ENCODE measurements at regions not wholly inside any gene's neighbourhood (a gene's known extent, or its start where the extent isn't known, plus 50 kb on each side); places are given as distances from the start of the nearest gene placed in this dataset.

GRCh38 chr7:34277016-34277802 lies 371.9 kb downstream of the BMPER start:
- DNase-seq, result no peak

GRCh38 chr7:34277803-34278199 lies 372.5 kb downstream of the BMPER start:
- no peak for DNase-seq

GRCh38 chr7:34281260-34281659 lies 375.9 kb downstream of the BMPER start:
- no peak for DNase-seq

GRCh38 chr7:34282271-34282670 lies 375.7 kb upstream of the NPSR1 start:
- no peak for DNase-seq

GRCh38 chr7:34296663-34297062 lies 361.4 kb upstream of the NPSR1 start:
- DNase-seq, result no peak

- DNase-seq, result no peak
Measured at GRCh38 chr7:34298492-34299013, 359.5 kb upstream of the NPSR1 start.

- no peak for DNase-seq
Measured at GRCh38 chr7:34299066-34299465, 359.0 kb upstream of the NPSR1 start.

- DNase-seq, result no peak
Measured at GRCh38 chr7:34307540-34307939, 350.5 kb upstream of the NPSR1 start.

- no peak for DNase-seq
Measured at GRCh38 chr7:34308595-34308994, 349.4 kb upstream of the NPSR1 start.

GRCh38 chr7:34309116-34309515 lies 348.9 kb upstream of the NPSR1 start:
- DNase-seq, result no peak

GRCh38 chr7:34309584-34309983 lies 348.4 kb upstream of the NPSR1 start:
- no peak for DNase-seq

GRCh38 chr7:34311591-34311990 lies 346.4 kb upstream of the NPSR1 start:
- no peak for DNase-seq

GRCh38 chr7:34312624-34313023 lies 345.4 kb upstream of the NPSR1 start:
- no peak for DNase-seq

- no peak for DNase-seq
Measured at GRCh38 chr7:34313289-34313688, 344.7 kb upstream of the NPSR1 start.

GRCh38 chr7:34315032-34315431 lies 343.0 kb upstream of the NPSR1 start:
- DNase-seq, result no peak

GRCh38 chr7:34317039-34317438 lies 341.0 kb upstream of the NPSR1 start:
- DNase-seq, result no peak

- no peak for DNase-seq
Measured at GRCh38 chr7:34320412-34320811, 337.6 kb upstream of the NPSR1 start.

- peak; percentile 30 for DNase-seq
Measured at GRCh38 chr7:34320926-34321661, 336.9 kb upstream of the NPSR1 start.

- DNase-seq, result no peak
Measured at GRCh38 chr7:34322841-34323240, 335.2 kb upstream of the NPSR1 start.

- no peak for DNase-seq
Measured at GRCh38 chr7:34327681-34328080, 330.3 kb upstream of the NPSR1 start.

GRCh38 chr7:34330308-34330707 lies 327.7 kb upstream of the NPSR1 start:
- no peak for DNase-seq

- DNase-seq, result no peak
Measured at GRCh38 chr7:34331102-34331501, 326.9 kb upstream of the NPSR1 start.

- DNase-seq, result no peak
Measured at GRCh38 chr7:34332006-34332405, 326.0 kb upstream of the NPSR1 start.

- no peak for DNase-seq
Measured at GRCh38 chr7:34333184-34333583, 324.8 kb upstream of the NPSR1 start.
